GM21528 (cell line): ENCODE measurements at regions not wholly inside any gene's neighbourhood (a gene's known extent, or its start where the extent isn't known, plus 50 kb on each side); places are given as distances from the start of the nearest gene placed in this dataset.

Experiments
- ATAC-seq: cut with Tn5 transposase; IDR thresholded peaks from one replicate; pipeline ENCODE4 v1.9.1; 2021; ENCODE audit warnings: mild to moderate bottlenecking, moderate library complexity; ENCODE audit not compliant: unreplicated experiment, low FRiP score

DNA sequence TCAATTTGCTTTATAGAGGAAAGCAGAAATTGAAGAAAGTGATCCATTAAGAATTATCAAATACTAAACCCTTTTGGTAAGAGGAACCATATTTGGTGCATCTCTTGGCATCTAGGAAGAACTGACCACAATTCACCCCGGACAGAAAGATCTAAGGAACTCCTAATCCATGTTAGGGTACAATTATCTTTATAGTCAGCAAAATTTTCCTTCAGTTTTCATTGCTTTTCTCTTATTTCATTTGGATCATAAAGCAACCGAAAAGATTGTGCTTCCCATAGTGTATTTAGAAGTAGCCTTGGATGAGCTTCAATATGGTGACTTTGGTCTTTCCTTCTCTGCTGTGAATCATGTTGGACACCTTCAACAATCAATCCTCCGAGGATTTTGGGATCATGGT lies 50.1 kb upstream of the IGFBP5 start:
- ATAC-seq = no peak
